ENCODE measurements at regions not wholly inside any gene's neighbourhood (a gene's known extent, or its start where the extent isn't known, plus 50 kb on each side); places are given as distances from the start of the nearest gene placed in this dataset.

DNA sequence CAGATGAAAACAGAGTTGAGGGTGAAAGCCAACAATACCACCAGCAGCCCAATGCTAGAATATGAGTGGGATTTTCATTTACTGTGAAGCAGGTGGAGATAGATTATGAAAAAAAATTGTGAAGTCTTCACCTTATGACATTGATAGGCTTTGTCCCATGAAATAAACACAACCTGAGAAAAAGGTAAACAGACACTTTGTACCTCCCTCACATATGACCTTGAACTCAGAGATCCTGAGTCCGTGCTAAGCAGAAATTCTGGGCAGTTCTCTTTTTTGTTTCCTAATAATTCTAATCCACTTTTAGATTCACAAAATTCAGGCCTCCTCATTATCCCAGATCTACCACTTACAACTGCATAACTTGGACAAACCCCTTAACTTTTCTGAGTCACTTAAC is 127.3 kb upstream of the RORB start:
- TF ChIP-seq, protein P1, sequence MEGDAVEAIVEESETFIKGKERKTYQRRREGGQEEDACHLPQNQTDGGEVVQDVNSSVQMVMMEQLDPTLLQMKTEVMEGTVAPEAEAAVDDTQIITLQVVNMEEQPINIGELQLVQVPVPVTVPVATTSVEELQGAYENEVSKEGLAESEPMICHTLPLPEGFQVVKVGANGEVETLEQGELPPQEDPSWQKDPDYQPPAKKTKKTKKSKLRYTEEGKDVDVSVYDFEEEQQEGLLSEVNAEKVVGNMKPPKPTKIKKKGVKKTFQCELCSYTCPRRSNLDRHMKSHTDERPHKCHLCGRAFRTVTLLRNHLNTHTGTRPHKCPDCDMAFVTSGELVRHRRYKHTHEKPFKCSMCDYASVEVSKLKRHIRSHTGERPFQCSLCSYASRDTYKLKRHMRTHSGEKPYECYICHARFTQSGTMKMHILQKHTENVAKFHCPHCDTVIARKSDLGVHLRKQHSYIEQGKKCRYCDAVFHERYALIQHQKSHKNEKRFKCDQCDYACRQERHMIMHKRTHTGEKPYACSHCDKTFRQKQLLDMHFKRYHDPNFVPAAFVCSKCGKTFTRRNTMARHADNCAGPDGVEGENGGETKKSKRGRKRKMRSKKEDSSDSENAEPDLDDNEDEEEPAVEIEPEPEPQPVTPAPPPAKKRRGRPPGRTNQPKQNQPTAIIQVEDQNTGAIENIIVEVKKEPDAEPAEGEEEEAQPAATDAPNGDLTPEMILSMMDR (IDR thresholded peaks at IDR 0.05; ENCODE audit: insufficient read depth, low read length, poor library complexity, severe bottlenecking) = no peak
- TF ChIP-seq EZH2phosphoT487 (conservative IDR thresholded peaks at IDR 0.05; ENCODE audit: low read length) = no peak

Measured in SU-DHL-6 (cell line).